MG63 (cell line): ENCODE measurements at regions not wholly inside any gene's neighbourhood (a gene's known extent, or its start where the extent isn't known, plus 50 kb on each side); places are given as distances from the start of the nearest gene placed in this dataset.
"Not testable (repeated sequence)": the region's sequence is repeated elsewhere in the genome, so short reads cannot be mapped to it uniquely, and the experiment has no call there.

Experiments
- DNase-seq: peaks from one replicate; pipeline ENCODE4 v3.0.0-alpha.2; 2020
- H3K27me3 ChIP-seq: fragments of 250-450 bp; sonication (Bioruptor Pico); 2 replicates; pipeline ENCODE4 v1.5.1; 2020; ENCODE audit warnings: mild to moderate bottlenecking, moderate library complexity
- H3K36me3 ChIP-seq: fragments of 250-450 bp; sonication (Bioruptor Pico); 2 replicates; pipeline ENCODE4 v1.5.1; 2020; ENCODE audit warnings: mild to moderate bottlenecking, moderate library complexity
- H3K4me3 ChIP-seq: fragments of 250-450 bp; sonication (Bioruptor Pico); 2 replicates; pipeline ENCODE4 v1.5.1; 2020; ENCODE audit warnings: mild to moderate bottlenecking, moderate library complexity
- H3K9me3 ChIP-seq: fragments of 250-450 bp; sonication (Bioruptor Pico); 2 replicates; pipeline ENCODE4 v1.5.1; 2020; ENCODE audit warnings: mild to moderate bottlenecking, moderate library complexity

DNA sequence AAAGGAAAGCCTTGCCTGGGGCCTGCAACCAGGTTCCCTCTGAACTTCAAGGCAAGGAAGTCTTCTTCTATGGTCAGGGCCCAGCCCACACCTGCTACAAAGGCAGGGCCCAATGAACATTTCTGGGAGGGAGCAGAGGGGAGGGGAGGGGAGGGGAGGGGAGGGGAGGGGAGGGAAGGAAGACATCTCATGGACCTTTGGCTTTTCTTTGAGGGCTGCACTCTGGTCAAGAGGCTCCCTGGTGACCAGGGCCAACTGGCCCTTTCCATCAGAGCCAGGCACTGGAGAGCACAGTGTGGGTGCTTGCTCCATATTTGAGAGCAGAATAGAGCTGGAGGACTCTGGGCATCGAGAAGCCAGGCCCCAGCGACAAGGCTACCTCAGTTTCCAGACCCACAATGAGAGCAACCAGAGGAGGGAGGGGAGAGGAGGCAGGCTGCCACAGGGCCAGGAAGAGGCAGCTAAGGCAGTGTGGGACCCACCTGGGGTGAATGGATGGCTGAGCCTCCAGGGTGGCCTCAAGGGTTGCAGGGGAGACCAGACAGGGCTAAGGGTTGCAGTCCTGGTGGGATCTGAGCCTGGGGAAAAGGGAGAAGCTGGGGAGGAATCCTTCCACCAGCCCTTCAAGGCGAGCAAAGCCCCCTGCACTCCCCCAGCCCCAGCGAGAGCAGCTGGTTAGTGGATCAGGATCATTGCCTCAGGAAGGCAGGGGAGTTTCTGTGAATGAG lies 84.8 kb downstream of the MRPL14 start:
- no peaks in the 10 kb centered on the region for H3K36me3 ChIP-seq
- DNase-seq, result no peak
- no peaks in the 10 kb centered on the region for H3K9me3 ChIP-seq
- no peaks in the 10 kb centered on the region for H3K27me3 ChIP-seq
- no peak overlapping the region for H3K4me3 ChIP-seq

DNA sequence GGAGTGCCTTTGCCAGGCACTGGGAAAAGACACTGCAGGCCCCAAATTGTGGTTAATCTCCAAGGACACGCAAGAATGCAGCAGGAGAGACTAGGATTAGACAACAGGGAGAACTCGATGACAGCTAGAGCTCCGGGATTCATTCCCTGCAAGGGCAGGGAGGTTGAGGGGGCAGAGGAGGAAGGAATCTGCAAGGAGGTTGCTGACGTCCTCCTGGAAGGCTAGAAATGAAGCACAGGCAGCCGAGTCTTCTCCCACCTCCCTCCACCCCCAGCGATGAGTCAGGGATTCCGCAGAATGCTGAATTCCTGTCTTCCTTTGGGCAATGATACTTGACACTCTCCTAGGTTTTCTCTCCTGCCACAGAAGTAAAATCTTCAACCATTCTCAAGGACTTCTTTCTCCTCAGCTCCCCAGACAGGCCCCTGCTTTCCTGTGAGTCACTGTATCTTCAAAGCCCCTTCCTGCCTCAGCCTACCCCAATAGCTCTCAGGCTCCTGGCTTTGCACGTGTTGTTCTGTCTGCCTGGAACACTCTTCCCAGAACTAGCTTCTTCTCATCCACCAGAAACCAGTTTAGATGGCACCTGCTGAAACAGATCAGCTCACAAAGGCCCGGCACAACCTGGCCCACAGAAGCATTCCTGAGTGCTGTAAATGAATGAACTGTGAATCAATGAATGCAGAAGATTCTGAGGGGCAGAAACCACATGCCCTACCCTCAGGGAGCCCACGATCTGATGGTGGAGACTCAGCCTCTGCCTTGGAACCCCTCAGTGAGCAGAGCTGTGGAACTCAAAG lies 85.6 kb downstream of the MRPL14 start:
- no peaks in the 10 kb centered on the region for H3K27me3 ChIP-seq
- no peaks in the 10 kb centered on the region for H3K9me3 ChIP-seq
- no peak overlapping the region for H3K4me3 ChIP-seq
- no peaks in the 10 kb centered on the region for H3K36me3 ChIP-seq
- peak; percentile 92 for DNase-seq

DNA sequence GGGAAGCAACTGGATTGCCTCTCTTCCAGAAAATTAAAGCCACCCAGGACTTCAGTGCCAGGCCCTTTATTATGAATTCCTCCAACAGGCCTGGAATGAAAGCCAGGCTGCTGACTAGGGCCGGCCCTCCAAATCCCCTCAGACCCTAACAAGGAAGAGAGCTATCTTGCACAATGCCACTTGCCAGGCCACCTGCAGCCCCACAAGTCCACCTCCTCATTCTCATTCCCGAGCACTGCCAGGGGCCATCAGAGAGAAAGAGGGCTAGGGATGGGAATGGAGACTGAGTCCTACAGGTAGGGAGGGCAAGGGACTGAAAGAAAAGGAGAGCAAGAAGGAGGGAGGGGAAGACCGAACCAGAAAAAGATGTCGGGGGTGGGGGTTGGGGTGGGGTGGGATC lies 86.5 kb downstream of the MRPL14 start:
- Histone ChIP-seq H3K4me3 (no peak overlapping the region), H3K36me3 (no peaks in the 10 kb centered on the region), H3K27me3 (no peaks in the 10 kb centered on the region), H3K9me3 (no peaks in the 10 kb centered on the region)
- DNase-seq, result no peak

- Histone ChIP-seq H3K27me3 (no peaks in the 10 kb centered on the region), H3K36me3 (no peaks in the 10 kb centered on the region), H3K9me3 (no peaks in the 10 kb centered on the region), H3K4me3 (no peak overlapping the region)
- no peak for DNase-seq
Measured at GRCh38 chr6:44039839-44040350, 87.4 kb downstream of the MRPL14 start.

- Histone ChIP-seq H3K27me3 (no peaks in the 10 kb centered on the region), H3K36me3 (no peaks in the 10 kb centered on the region), H3K9me3 (no peaks in the 10 kb centered on the region), H3K4me3 (no peak overlapping the region)
- no peak for DNase-seq
Measured at GRCh38 chr6:44039191-44039719, 88.0 kb downstream of the MRPL14 start.

DNA sequence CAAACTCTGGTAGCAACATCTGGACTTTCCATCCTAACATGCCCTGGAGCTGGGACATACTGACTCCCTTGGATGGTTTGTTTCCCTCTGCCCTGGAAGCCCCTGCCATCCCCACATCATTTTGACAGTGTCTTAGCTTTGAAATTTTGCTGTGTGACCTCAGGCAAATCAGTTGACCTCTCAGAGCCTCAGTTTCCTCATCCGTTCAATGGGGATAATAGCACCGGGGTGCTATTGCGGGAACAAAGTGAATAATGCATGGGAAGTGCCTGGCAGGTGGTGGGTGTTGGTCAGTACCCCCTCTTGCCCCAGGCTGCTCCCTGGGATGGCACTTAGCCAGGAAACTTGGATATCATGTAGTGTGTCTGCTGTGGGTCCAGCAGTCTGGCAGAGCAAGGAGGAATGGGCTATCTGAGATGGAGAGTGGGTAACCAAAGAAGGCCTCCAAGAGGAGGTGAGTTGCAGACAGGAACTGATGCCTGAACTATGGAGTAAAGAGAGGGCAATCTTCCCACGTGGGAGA lies 88.6 kb downstream of the MRPL14 start:
- H3K4me3 ChIP-seq, result no peak overlapping the region
- no peak for DNase-seq

GRCh38 chr6:44037847-44038542 lies 89.3 kb downstream of the MRPL14 start:
- H3K36me3 ChIP-seq, result no peaks in the 10 kb centered on the region
- DNase-seq, result no peak

More for the DNA sequence above, 88.6 kb downstream of the MRPL14 start:
- Histone ChIP-seq H3K27me3 (no peaks in the 10 kb centered on the region), H3K9me3 (no peaks in the 10 kb centered on the region), H3K36me3 (no peaks in the 10 kb centered on the region)

GRCh38 chr6:44037276-44037675 lies 90.0 kb downstream of the MRPL14 start:
- H3K27me3 ChIP-seq, DNase-seq: not testable (repeated sequence)

More at GRCh38 chr6:44037847-44038542, 89.3 kb downstream of the MRPL14 start:
- no peaks in the 10 kb centered on the region for H3K9me3 ChIP-seq
- H3K4me3 ChIP-seq, result no peak overlapping the region
- no peaks in the 10 kb centered on the region for H3K27me3 ChIP-seq

DNA sequence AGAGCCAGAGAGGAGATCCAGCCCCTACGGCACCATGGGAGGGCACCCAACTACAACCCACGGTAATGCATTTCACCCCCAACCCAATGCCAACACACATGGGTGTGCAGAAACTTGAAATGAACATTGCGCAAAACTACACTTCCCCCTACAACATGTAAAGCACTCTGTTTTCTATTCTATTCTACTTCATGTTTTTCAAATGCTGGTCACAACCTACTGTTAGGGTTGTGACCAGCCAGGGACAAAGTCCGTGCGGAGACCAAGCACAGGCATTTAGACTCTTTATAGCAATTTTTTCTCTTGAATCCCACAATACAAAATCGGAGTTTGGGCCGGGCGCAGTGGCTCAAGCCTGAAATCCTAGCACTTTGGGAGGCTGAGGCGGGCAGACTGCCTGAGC lies 90.6 kb downstream of the MRPL14 start:
- Histone ChIP-seq H3K9me3 (no peaks in the 10 kb centered on the region), H3K27me3 (no peaks in the 10 kb centered on the region), H3K36me3 (no peaks in the 10 kb centered on the region), H3K4me3 (no peak overlapping the region)
- DNase-seq, result no peak

More at GRCh38 chr6:44037276-44037675, 90.0 kb downstream of the MRPL14 start:
- not testable (repeated sequence) for H3K9me3 ChIP-seq, H3K4me3 ChIP-seq, H3K36me3 ChIP-seq

DNA sequence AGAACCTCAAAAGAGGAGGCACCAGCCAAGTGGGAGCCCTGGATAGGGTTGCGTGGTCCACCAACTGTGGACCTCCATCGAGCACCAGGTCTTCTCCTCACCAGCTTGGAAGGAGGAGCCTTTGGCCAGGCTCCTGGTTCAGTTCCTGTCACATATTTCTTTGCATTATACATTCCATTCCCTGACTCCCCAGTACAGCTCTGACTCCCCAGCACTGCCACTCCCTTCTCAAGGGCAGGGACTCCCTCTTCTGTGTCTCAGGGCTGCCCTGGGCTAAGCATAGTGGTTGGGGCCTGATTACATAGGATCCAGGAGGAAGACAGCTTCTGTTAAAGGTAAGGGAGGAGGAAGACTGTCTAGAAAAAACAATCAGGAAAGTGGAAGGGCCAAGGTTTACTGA lies 91.1 kb downstream of the MRPL14 start:
- Histone ChIP-seq H3K4me3 (no peak overlapping the region), H3K27me3 (no peaks in the 10 kb centered on the region), H3K9me3 (no peaks in the 10 kb centered on the region), H3K36me3 (no peaks in the 10 kb centered on the region)
- no peak for DNase-seq

GRCh38 chr6:44035621-44036020 lies 91.6 kb downstream of the MRPL14 start:
- no peaks in the 10 kb centered on the region for H3K36me3 ChIP-seq
- H3K4me3 ChIP-seq, result no peak overlapping the region
- no peaks in the 10 kb centered on the region for H3K9me3 ChIP-seq
- DNase-seq, result no peak
- no peaks in the 10 kb centered on the region for H3K27me3 ChIP-seq

DNA sequence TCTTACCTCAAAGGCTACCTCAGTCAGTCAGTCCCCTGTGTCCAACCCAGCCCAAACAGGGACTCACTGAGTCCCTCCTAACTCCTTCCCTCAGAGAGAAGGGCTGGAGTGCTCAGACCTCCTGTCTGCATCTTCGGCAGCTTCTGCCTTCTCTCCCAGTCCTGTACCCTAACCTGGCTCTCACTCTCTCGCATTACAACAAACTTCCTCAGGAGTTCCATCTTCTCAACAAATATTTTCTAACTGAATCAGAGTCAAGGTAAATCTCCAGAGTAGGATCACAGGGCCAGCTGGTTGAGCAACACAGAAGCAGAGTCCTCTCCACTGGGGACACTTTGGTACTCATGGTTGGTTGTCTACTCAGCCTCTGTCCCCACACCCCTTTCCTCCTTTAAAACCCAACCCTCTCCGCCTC lies 92.3 kb downstream of the MRPL14 start:
- no peaks in the 10 kb centered on the region for H3K9me3 ChIP-seq
- H3K4me3 ChIP-seq, result no peak overlapping the region
- H3K27me3 ChIP-seq, result no peaks in the 10 kb centered on the region
- DNase-seq, result no peak
- H3K36me3 ChIP-seq, result no peaks in the 10 kb centered on the region

- no peaks in the 10 kb centered on the region for H3K36me3 ChIP-seq
- no peak for DNase-seq
- no peak overlapping the region for H3K4me3 ChIP-seq
- H3K27me3 ChIP-seq, result no peaks in the 10 kb centered on the region
- no peaks in the 10 kb centered on the region for H3K9me3 ChIP-seq
Measured at GRCh38 chr6:44034391-44034861, 92.8 kb downstream of the MRPL14 start.

DNA sequence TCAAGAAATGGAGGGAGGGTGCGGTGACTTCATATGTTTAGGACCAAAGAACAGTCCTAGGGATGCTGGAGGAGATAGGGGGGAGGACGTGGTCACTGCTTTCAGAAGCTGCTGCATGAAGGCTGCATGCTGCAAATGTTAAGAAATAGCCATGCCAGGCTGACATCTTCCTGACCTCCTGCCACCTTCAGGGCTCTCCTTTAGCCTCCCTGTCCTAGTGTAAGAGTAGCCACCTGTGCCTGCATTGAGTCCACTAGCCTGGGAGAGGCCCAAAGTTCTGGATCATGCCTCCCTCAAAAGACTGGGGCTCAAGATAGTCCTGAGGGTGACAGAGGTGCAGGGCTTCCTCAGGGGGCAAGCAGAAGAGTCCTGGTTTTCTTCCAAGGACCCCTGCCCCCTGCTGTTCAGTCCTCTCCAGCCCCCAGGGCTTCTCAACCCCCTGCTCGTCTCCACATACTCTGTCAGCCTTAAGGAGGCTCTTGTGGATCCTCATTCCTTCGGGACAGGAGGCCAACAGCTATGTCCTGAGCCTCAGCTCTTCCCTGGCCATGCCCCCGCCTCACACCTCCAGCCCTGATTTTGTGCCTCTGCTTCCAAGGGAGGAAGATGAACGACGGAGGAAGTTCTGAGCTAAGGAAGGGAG lies 96.3 kb downstream of the MRPL14 start:
- Histone ChIP-seq H3K36me3 (no peaks in the 10 kb centered on the region), H3K27me3 (no peaks in the 10 kb centered on the region), H3K4me3 (no peak overlapping the region), H3K9me3 (no peaks in the 10 kb centered on the region)
- DNase-seq, result no peak

- DNase-seq, result no peak
- Histone ChIP-seq H3K27me3 (no peaks in the 10 kb centered on the region), H3K4me3 (no peak overlapping the region), H3K9me3 (no peaks in the 10 kb centered on the region), H3K36me3 (no peaks in the 10 kb centered on the region)
Measured at GRCh38 chr6:44029444-44030185, 97.6 kb downstream of the MRPL14 start.
